ENCODE measurements at regions not wholly inside any gene's neighbourhood (a gene's known extent, or its start where the extent isn't known, plus 50 kb on each side); places are given as distances from the start of the nearest gene placed in this dataset.

GRCh38 chr4:18518098-18518497 is 496.5 kb upstream of the LCORL start:
- intact Hi-C loops (cut with DNase I), result no loop called here
- DNase-seq, result no peak

GRCh38 chr4:18513861-18514260 is 492.3 kb upstream of the LCORL start:
- intact Hi-C loops (cut with DNase I), result no loop called here
- DNase-seq, result no peak

- intact Hi-C loops (cut with DNase I), result no loop called here
- DNase-seq, result no peak
Measured at GRCh38 chr4:18512718-18513117, 491.2 kb upstream of the LCORL start.

- intact Hi-C loops (cut with DNase I), result no loop called here
- DNase-seq, result no peak
Measured at GRCh38 chr4:18511727-18512126, 490.2 kb upstream of the LCORL start.

GRCh38 chr4:18508786-18509185 is 487.2 kb upstream of the LCORL start:
- no peak for DNase-seq
- intact Hi-C loops (cut with DNase I), result no loop called here

- intact Hi-C loops (cut with DNase I), result no loop called here
- DNase-seq, result no peak
Measured at GRCh38 chr4:18480928-18481327, 459.4 kb upstream of the LCORL start.

GRCh38 chr4:18480342-18480741 is 458.8 kb upstream of the LCORL start:
- DNase-seq, result no peak
- intact Hi-C loops (cut with DNase I), result no loop called here

GRCh38 chr4:18479825-18480224 is 458.3 kb upstream of the LCORL start:
- no peak for DNase-seq
- intact Hi-C loops (cut with DNase I), result no loop called here

- intact Hi-C loops (cut with DNase I), result no loop called here
- no peak for DNase-seq
Measured at GRCh38 chr4:18463987-18464559, 442.5 kb upstream of the LCORL start.

GRCh38 chr4:18458465-18458864 is 436.9 kb upstream of the LCORL start:
- no peak for DNase-seq

GRCh38 chr4:18454349-18454748 is 432.8 kb upstream of the LCORL start:
- no peak for DNase-seq
- intact Hi-C loops (cut with DNase I), result no loop called here

More at GRCh38 chr4:18458465-18458864, 436.9 kb upstream of the LCORL start:
- intact Hi-C loops (cut with DNase I), result no loop called here

- DNase-seq, result no peak
- intact Hi-C loops (cut with DNase I), result no loop called here
Measured at GRCh38 chr4:18445110-18445509, 423.6 kb upstream of the LCORL start.

GRCh38 chr4:18444206-18444605 is 422.7 kb upstream of the LCORL start:
- no peak for DNase-seq
- intact Hi-C loops (cut with DNase I), result no loop called here

GRCh38 chr4:18442957-18443356 is 421.4 kb upstream of the LCORL start:
- intact Hi-C loops (cut with DNase I), result no loop called here
- no peak for DNase-seq

- no peak for DNase-seq
- intact Hi-C loops (cut with DNase I), result no loop called here
Measured at GRCh38 chr4:18441676-18442075, 420.1 kb upstream of the LCORL start.

- intact Hi-C loops (cut with DNase I), result no loop called here
- DNase-seq, result no peak
Measured at GRCh38 chr4:18441203-18441590, 419.6 kb upstream of the LCORL start.

GRCh38 chr4:18440527-18441202 is 419.1 kb upstream of the LCORL start:
- DNase-seq, result no peak
- intact Hi-C loops (cut with DNase I), result no loop called here

GRCh38 chr4:18439311-18439710 is 417.8 kb upstream of the LCORL start:
- intact Hi-C loops (cut with DNase I), result no loop called here
- no peak for DNase-seq

GRCh38 chr4:18435781-18436180 is 414.2 kb upstream of the LCORL start:
- intact Hi-C loops (cut with DNase I), result no loop called here
- no peak for DNase-seq

- no peak for DNase-seq
- intact Hi-C loops (cut with DNase I), result no loop called here
Measured at GRCh38 chr4:18422685-18423084, 401.1 kb upstream of the LCORL start.

GRCh38 chr4:18421519-18421918 is 400.0 kb upstream of the LCORL start:
- no peak for DNase-seq
- intact Hi-C loops (cut with DNase I), result no loop called here

Measured in head of caudate nucleus (tissue), 42 donors.